Stimulated activated CD4-positive, alpha-beta T cell treated with anti-CD3 and anti-CD28 coated beads, TNF-alpha, amount 100 ng/mL, for 24 hours (primary cell): ENCODE measurements at regions not wholly inside any gene's neighbourhood (a gene's known extent, or its start where the extent isn't known, plus 50 kb on each side); places are given as distances from the start of the nearest gene placed in this dataset.

Source experiments
- DNase-seq, 3 experiments: peaks; one replicate each; pipeline ENCODE4 v3.0.0-alpha.2; 2020; ENCODE audit warnings: low read depth in 3 of 3

DNA sequence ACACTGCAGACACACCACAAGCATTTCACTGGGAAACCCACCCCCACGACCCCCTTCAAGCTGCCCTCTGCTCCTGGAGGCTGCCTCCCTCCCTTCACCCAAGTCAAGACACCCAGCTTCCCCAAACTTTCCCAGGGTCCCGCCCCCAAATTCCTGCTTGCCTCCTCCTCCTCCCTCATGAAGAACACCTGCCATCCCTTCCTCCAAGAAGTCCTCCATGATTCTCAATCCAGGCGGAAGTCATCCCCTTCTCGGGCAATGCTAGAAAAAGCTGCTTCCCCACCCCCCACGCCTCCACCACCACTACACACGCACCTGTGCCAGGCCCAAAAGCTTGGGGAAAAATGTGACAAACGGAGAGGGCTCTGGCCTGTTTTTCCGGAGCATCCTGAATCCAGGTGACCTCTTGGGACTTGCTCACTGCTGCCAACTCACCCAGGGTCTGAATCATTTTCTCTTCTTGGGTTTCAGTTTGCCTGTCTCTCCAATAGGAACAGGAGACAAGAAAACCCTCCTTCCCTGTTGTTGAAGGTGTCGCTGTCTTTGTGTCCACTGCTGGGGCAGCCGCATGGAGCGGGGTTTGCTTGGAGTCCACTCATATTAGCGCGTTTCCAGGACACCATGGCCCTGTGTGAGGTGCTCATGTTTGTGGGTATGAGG lies 101.0 kb upstream of the CASZ1 start:
- DNase-seq = no peak

DNA sequence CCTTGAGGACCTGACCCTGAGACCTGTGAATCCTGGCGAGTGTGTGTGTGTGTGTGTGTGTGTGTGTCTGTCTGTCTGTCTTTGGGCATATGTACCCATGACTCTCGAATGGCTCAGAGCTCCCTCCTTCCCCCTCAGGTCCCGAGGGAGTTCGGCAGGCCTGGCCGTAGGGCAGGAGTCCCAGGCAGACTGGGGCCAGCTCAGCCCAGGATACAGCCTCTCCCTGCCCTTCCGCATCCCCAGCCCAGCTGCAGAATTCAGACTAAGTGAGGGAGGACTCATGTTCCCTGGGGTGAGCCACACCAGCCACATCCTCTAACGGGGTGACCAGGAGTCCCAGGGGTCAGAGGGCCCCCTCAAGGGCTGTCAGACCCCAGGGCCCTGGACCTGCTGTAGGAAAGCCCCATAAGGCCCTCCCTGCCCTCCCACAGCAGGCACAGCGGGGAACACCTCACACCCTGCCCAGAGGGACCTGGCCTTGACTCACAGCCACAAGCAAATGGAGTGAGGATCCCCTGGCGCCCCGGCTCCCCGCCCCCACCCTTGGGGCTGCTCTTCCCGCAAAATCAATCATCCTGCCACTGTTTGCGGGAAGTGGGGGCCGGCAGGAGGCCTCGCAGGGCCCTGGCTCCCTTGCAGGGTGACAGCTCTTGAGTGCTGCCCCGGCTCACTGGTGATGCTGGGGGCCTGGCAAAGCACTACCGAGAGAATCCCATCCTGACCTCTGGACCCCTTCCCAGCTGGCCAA lies 101.7 kb upstream of the CASZ1 start:
- DNase-seq = no peak

DNA sequence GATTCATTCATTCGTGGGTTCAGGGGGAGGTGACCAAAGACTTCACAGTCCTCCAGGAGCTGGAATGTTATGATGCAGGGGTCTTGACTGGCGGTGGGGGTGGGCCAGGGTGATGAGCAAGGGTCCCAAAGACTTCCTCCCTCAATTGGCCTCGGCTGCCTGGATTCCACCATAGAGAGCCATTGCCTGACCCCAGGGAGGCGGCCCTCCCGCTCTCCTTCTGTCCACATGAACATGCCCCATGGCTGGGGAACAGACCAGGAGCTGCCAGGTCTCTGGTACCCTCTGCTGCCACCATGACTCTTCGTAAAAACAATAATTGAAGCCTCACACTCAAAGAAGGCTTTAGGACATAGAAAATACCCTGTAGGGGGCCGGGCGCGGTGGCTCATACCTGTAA lies 102.5 kb upstream of the CASZ1 start:
- DNase-seq = no peak

DNA sequence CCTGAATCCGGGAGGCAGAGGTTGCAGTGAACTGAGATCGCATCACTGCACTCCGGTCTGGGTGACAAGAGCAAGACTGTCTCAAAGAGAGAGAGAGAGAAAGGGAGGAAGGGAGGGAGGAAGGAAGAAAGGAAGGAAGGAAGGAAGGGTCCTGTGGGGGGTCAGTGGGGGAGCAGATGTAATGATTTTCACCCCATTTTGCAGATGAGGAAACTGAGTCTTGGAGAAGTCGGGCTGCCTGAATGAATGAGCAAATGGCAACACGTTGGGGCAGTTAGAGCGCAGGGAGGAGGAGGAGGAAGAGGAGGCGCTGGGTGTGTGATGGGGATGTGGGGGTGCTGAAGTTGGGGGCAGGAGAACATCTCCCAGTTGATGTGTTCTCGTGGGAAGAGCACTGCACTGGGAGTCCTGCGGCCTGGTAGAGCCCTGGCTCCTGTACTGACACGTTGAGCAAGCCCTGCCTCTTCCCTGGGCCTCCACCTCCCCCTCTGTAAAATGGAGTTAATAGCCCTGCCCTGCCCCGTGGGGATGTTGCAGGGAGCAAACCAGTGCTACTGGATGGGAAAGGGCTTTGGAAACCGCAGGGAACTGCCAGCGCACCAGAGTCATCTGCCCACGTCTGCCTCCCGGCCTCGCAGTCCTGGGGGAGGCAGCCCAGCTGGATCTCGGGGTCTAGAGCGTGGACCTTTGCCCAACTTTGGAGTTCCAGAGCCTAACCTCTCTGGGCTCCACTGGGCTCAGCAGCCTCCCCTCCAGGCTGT lies 103.2 kb upstream of the CASZ1 start:
- no peak for DNase-seq

DNA sequence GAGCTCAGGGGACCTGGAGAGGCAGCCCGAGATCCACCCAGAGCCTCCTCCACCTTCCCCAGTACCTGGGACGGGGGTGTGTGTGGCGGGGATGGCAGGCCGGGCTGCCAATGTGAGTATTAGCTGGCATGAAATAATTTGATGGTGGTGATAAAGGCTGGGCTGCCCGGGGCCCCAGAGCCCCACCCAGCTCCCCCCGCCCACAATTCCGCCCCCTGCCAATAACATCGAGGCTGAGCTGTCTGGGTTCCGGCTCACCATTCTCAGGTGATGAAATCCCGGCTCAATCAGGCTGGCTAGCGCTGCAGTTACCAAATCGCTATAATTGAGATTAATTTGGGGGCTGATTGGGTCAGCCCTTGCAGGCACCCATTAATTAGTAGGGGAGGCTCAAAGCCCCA lies 103.8 kb upstream of the CASZ1 start:
- DNase-seq = no peak

DNA sequence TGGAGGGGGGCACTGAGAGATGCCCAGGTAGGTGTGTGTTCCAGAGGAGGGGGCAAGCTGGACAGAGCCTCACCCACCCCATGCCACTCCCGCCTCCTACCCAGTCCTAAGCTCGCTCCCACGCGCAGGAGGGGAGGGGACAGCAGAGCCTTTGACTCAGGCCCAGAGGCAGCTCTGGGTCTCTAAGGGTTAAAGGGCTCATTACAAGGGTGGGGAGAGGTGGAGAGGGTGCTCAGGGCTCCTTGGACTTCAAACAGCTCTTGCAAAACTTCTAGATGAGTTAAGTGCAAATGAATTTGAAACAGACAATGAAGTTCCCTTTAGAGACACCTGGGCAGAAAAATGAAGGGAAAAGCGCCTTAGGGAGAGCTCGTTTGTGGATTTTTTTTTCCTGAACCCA lies 104.2 kb upstream of the CASZ1 start:
- no peak for DNase-seq

DNA sequence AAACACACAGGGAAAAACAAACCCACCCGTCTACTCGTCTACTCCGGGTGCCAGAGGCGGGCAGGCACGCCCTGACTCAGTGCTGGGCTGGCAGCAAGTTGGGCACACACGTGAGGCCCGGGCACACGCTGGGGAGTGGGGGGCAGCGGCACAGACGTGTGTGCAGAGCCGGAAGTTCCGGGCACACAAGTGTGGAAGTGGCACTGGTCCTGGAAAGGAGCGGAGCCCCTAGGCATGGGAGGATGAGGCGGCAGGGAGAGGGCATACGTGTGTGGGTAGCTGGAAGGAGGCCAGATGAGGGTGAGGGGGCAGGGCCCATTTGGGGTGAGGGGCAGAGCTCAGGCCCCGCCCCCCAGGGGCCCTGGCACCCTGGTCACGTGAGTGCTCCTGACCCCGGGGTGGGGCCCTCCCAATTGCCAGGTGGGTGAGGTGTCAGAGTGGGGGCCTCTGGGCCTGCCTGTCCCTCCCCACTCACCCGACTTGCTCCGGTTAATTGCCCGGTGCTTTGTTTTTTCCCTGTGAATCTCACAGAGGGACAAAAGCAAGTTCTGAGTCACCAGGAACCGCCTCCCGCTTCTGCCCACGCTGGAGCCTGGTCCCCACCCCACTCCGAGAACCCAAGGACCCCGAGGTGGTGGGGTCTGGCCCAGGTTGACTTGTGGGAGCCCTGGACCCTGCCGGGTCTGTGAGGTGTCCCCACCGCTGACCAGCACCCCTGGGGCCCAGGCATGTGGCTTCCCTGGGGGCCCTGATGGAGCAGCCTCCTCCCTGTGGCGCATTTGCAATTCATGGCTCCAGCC lies 104.8 kb upstream of the CASZ1 start:
- no peak for DNase-seq

DNA sequence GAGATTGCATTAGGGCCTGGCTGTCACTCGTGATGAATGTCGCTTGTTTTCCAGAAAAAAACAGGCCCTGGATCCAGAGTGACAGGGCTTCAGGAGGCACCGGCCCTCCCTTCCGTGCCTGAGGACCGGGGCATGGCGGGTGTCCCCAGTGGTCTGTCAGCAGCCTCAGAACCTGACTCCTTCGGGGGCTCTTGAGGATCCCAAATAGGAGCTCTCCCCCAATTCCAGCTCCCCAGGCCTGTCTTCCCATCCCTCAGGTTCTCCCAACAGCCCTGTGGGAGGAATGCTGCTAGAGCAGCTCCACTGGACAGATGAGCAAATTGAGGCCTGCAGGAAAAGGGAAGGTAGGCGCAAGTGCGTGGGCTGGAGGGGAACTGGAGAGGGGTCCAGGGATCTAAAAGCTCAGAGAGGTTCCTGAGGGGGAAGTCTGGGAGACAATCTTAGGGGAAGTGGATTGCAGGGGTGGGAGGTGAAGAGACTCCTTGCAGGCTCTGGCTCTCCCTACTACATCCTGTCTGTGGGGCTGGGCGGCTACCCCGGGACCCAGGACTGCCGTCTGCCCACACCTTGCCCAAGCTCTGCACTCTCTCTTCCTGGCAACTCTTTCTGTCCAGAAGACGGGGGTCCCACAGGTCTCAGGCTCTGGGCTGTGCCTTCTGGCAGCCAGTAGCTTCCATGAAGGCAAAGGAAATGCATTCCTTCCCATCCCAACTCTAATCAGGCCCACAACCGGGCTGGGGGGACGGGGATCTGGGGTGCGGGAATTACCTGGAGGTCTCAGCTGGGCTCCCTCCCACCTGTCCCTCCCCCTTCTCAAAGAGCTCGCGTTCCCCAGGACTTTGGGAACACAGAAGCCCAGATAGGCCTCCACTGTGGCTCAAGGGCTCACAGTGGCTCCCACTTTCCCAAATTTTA lies 105.7 kb upstream of the CASZ1 start:
- DNase-seq = no peak

DNA sequence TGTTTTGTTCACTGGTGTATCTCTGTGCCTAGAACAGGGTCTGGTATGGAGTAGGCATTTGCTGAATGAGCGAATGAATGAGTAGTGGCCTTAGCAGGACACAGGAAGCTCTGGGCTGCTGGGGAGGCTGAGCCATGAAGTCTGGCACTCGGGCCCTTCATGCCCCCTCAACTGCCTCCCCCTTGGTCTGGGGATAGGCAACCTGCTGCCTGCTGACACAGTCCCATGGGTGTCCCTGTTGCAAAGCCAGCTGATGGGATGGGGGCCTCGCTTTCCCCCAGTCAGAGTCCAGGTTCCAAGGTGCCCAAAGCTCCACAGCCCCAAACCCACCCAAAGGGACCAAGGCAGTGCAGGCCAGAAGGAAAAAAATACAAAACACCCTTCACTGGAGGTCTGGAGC lies 107.0 kb upstream of the CASZ1 start:
- no peak for DNase-seq

DNA sequence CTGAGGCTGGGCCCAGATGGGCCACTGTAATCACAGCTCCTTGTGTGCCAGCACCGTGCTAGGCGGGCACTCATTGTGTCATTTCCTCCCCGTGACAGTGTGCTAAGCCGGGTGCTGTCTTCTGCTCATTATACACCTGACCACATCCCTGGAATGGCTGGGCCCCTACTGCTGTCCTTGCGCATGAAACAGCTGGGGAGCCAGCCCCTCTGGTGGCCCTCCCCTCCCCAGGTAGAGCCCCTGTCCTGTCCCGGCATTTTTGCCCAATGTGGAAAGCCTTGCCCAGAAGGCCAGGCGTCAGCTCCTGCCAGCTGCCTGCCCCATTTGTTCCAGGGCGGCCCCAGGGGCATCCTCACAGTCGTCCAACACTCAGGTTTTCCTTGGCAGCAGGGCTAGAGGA lies 107.4 kb upstream of the CASZ1 start:
- no peak for DNase-seq

DNA sequence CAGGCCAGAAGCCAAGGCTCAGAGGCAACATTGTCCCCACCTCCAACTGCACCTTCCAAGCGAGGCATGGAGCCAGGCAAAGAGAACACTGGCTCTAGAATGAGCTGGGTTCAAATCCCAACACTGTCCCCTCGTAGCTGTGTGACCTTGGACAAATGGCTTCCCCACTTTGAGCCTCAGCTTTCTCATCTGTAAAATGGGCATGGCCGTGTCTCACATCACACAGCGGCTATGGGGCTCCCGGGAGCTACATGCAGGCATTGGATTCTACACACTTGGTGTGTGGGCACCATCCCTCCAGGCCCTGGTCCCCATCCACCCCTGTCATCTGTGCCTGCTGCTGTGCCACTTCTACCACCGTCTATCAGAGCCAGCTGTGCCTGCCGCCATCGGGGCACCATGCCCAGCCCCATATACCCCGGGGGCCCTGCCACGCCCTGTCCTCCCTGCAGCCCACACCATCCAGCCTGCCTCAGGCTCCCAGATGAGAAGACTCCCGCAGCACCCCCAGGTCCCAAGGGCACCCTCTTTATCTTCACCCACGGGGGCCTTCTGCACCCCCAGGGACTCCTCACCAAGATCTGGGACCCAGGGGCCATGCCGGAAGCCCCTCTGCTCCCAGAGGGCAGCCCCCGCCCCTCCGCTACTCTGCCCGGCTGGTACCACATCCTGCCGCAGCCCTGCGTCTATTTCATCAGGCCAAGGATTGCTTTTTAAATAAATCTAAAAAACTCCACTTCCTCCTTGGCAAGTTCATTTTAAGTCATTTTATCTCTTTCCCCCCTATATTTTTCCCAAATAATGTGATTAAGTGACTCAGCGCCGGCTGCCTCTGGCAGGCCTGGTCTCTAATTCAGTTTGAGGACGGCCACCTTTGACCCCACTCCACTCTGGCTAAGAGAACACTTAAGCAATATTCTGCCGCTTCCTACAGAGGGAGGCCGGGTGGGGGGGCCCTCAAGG lies 107.8 kb upstream of the TARDBP start:
- DNase-seq = no peak

DNA sequence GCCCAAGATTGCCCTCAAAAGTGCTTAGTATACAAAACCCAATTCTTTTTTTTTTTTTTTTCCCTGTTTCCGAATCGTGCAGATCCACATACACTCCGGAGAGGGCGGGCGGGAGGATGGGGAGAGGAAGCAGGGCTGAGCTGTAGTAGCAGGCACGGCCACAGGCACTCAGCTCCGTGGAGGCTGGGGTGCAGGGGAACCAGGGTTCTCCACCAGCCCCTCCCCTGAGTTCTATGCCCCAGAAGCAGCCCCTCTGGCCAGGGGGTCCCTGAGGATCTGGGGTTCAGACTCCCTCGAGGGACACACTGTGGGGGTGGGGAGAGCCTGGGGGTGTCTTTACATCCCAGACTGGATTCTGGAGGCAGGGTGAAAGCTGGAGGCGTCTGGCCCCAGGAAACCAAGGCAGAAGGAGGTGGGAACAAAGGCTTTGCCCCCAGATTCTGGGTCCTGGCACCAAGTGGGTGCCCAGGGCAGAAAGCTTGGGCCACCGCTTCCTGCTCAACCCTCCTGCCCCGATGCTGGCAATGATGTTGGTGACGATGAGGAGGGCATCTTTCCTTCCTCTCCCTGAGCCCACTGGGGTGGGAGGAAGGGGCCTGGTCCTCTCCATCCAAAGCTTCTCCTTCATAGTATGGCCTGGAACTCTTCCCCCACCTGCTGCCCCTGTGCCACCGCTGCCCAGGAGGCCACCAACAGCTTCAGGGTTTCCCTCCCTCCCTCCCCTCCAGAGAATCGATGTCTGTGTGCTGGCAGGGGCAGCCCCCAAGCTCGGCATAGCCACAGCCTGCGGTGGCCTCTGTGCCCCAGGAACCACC lies 106.4 kb upstream of the TARDBP start:
- no peak for DNase-seq

DNA sequence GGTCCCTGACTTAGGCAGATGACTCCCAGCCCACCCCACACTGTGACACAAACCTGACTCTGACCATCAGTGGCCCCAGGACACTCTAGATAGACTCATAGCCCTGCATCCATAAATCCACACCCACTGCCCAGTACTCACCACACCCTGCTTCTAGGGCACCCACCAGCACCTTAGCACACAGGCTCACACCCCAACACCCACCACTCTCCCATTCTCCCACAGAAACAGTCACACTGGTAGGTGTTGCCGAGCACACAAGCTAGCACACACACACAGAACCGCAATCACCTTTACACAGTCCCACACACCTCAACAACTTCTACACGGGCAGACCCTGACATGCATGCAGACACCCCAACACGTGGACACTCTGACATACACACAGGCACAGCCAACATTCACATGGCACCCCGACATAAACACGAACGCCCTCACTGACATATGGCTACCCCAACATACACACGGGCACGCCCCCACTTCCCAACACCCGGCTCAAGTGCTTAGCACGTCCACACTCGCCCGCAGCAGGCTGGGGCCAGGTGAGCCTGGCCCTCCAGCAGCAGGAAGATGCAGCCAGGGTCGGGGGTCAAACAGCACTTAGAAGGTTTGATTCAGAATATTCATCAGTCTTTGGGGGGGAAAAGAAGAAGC lies 105.5 kb upstream of the TARDBP start:
- DNase-seq = no peak

DNA sequence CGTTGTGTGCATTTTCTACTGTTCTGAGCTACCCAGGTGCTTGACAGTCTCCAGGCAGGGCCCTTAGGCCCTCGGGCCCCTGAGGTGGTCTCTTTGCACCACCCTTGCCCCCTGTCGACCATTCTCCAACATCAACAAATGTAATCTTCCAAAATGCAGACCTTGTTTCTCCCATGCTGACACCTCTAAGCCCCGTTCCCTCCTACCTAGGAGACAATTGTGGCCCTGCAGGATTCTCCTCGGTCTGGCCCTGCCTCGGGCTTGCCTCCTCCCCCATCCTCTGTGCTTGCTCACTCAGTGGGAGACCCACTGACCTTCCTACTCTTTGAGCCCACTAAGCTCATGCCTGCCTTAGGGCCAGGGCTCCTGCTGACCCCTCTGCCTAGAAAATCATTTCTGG lies 104.2 kb upstream of the TARDBP start:
- DNase-seq = no peak

DNA sequence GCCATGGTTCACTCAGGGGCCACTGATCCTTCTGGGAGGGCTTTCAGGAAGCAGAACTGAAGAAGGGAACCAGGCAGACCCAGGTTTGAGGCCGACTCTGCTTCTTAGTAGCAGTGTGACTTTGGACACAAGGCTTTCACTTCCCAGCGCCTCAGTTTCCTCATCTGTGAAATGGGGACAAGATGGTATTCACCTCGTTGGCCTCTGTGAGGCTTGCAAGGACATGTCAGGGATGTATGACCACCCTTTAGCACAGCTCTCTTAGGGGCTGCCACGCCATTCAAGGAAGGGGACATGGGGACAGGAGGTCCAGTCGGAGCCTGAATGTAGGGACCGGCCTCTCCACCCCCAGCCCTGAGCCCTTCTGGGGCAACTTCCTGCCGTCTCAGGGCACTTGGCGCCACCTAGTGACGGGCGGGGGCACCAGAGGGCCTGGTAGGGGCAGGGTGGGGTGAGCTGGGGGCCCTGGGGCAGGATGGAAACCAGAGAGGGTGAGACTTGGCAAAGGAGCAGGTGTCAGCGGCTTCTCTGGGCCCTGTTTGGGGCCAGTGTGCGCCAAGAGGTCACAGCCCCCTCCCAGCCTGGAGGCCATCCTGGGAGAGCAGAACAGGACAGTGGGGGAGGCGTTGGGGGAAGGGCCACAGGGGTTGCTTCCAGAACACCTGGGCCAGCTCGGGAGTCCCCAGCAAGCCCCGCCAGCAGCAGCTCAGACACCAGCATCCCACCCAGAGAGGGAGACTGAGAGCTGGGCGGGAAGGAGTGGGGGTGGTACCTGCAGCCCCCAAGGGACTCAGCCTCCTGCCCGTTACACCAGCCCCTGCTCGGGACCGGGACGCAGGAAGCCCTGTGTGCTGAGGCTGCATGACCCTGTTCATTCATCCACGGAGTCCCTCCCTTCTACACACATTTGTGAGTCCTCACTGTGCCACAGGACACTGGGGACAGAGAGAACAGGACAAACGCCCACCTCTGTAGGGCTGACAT lies 102.5 kb upstream of the TARDBP start:
- DNase-seq = peak; percentile 47 to 67 (median 52)

DNA sequence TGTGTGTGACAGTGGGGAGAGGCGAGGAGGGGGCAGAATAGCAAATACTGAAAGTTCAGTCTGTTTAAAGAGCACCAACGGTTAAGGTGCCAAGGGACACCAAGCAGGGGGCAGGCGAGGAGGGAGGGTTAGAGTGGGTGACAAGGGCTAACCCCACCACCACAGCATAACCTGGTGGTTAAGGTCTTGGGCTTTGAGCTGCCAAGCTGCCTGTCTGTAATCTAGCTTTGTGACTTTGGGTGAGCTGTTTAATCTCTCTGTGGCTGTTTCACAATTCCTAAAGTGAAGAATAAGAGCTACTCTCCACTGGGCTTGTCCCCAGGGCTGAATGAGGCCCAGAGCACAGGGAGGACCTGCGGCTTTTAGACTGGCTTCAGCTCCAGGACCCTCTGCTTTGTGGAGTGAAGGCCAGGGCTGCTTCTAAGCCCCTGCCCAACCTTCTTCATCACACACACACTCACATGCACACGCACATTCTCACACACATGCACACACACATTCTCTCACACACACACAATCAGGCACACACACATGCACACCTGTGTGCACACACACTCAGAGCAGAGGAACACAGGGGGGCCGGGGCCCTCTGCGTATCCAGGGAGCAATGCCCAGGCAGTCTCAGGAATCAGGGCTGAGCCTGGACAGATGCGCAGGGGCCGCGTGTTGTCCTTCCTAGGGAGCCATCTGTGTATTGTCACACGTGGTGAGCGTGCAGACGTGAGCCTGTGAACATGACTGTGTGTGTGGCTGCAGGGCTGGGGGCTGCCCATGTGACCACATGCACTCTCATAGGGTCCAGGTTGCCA lies 101.6 kb upstream of the TARDBP start:
- DNase-seq = no peak
